ENCODE measurements at regions not wholly inside any gene's neighbourhood (a gene's known extent, or its start where the extent isn't known, plus 50 kb on each side); places are given as distances from the start of the nearest gene placed in this dataset.

DNA sequence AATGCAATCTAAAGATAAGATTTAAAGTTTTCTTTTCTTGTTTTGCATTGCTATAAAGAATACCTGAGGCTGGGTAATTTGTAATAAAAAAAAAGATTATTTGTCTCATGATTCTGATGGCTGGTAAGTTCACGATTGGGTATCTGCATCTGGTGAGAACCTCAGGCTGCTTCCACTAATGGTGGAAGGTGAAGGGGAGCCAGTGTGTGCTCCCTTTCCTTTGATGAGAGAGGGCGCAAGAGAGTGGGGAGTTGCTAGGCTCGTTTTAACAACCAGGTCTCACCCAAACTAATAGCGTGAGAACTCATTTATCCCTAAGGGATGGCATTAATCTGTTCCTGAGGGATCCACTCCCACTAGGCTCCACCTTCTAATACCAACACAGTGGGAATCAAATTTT is 353.2 kb downstream of the BTBD3 start:
- TF ChIP-seq, protein P1, sequence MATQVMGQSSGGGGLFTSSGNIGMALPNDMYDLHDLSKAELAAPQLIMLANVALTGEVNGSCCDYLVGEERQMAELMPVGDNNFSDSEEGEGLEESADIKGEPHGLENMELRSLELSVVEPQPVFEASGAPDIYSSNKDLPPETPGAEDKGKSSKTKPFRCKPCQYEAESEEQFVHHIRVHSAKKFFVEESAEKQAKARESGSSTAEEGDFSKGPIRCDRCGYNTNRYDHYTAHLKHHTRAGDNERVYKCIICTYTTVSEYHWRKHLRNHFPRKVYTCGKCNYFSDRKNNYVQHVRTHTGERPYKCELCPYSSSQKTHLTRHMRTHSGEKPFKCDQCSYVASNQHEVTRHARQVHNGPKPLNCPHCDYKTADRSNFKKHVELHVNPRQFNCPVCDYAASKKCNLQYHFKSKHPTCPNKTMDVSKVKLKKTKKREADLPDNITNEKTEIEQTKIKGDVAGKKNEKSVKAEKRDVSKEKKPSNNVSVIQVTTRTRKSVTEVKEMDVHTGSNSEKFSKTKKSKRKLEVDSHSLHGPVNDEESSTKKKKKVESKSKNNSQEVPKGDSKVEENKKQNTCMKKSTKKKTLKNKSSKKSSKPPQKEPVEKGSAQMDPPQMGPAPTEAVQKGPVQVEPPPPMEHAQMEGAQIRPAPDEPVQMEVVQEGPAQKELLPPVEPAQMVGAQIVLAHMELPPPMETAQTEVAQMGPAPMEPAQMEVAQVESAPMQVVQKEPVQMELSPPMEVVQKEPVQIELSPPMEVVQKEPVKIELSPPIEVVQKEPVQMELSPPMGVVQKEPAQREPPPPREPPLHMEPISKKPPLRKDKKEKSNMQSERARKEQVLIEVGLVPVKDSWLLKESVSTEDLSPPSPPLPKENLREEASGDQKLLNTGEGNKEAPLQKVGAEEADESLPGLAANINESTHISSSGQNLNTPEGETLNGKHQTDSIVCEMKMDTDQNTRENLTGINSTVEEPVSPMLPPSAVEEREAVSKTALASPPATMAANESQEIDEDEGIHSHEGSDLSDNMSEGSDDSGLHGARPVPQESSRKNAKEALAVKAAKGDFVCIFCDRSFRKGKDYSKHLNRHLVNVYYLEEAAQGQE (IDR thresholded peaks at IDR 0.05; ENCODE audit: low read depth) = no peak
- no peak for TF ChIP-seq EP300 (IDR thresholded peaks at IDR 0.05; ENCODE audit: borderline replicate concordance)
- no peak for TF ChIP-seq EGR1 (IDR thresholded peaks at IDR 0.05)
- TF ChIP-seq RAD21 (IDR thresholded peaks at IDR 0.05; ENCODE audit: low read depth) = no peak
- no peak for TF ChIP-seq YY1 (IDR thresholded peaks at IDR 0.05; ENCODE audit: low read depth)
- TF ChIP-seq ZBTB7A (IDR thresholded peaks at IDR 0.05; ENCODE audit: low read depth) = no peak
- no peak for TF ChIP-seq TAF1 (IDR thresholded peaks at IDR 0.05; ENCODE audit: low read depth)

DNA sequence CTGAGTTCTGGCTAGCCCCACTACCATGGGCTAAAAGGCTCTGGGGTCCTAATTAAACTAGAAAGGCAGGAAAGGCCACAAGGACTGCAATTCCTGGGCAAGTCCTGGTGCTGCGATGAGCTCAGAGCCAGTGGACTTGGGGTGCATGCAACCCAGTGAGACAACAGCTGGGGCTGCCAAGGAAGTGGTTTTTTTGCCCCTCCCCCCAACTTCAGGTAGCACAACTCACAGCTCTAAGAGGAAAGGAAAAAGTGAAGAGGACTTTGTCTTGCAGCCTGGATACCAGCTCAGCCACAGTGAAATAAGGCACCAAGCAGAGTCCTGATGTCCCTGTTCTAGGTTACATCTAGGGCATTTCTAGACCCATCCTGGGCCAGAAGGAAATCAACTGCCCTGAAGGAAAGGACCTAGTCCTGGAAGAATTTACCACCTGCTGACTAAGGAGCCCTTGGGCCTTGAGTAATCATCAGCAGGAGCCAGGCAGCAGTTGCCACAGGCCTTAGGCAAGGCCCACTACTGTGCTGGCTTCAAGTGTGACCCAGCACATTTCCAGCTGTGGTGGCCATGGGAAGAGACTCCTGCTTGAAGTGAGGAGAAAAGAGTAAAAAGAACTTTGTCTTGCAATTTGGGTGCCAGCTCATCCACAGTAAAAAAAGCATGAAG is 358.4 kb downstream of the BTBD3 start:
- no peak for TF ChIP-seq YY1 (IDR thresholded peaks at IDR 0.05; ENCODE audit: low read depth)
- TF ChIP-seq, protein P2, sequence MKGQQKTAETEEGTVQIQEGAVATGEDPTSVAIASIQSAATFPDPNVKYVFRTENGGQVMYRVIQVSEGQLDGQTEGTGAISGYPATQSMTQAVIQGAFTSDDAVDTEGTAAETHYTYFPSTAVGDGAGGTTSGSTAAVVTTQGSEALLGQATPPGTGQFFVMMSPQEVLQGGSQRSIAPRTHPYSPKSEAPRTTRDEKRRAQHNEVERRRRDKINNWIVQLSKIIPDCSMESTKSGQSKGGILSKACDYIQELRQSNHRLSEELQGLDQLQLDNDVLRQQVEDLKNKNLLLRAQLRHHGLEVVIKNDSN (IDR thresholded peaks at IDR 0.05) = no peak
- no peak for TF ChIP-seq FOXM1 (IDR thresholded peaks at IDR 0.05; ENCODE audit: borderline replicate concordance, low read depth)
- no peak for TF ChIP-seq CREB1 (IDR thresholded peaks at IDR 0.05; ENCODE audit: low read depth)
- no peak for TF ChIP-seq EP300 (IDR thresholded peaks at IDR 0.05; ENCODE audit: borderline replicate concordance)
- TF ChIP-seq, protein P1 (IDR thresholded peaks at IDR 0.05; ENCODE audit: low read depth) = no peak
- TF ChIP-seq, protein P3, sequence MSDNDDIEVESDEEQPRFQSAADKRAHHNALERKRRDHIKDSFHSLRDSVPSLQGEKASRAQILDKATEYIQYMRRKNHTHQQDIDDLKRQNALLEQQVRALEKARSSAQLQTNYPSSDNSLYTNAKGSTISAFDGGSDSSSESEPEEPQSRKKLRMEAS (IDR thresholded peaks at IDR 0.05) = no peak
- TF ChIP-seq ZBTB7A (IDR thresholded peaks at IDR 0.05; ENCODE audit: low read depth) = no peak
- no peak for TF ChIP-seq EGR1 (IDR thresholded peaks at IDR 0.05)
- no peak for TF ChIP-seq TEAD4 (IDR thresholded peaks at IDR 0.05)
- TF ChIP-seq TCF12 (IDR thresholded peaks at IDR 0.05; ENCODE audit: low read depth) = no peak
- TF ChIP-seq TAF1 (IDR thresholded peaks at IDR 0.05; ENCODE audit: low read depth) = no peak
- no peak for TF ChIP-seq NFIC (IDR thresholded peaks at IDR 0.05)
- TF ChIP-seq RAD21 (IDR thresholded peaks at IDR 0.05; ENCODE audit: low read depth) = no peak
- no peak for TF ChIP-seq CEBPB (IDR thresholded peaks at IDR 0.05)

DNA sequence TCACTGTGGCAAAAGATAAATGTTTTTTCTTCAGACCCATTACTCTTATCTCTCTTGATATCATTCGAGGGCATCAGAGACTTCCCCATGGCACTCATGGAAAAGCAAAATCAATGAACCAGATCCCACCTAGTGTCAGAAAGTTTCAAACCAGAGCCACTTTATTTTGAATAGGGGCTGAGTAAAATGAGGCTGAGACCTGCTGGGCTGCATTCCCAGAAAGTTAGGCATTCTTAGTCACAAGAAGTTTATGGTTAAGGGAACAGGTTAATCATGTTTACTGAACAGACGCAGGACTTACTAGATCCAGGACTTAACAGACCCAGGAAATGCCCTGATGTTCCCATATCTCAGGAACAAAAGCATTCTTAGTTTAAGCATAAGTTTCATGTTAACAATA is 369.9 kb downstream of the BTBD3 start:
- no peak for TF ChIP-seq ZBTB7A (IDR thresholded peaks at IDR 0.05; ENCODE audit: low read depth)
- no peak for TF ChIP-seq CREB1 (IDR thresholded peaks at IDR 0.05; ENCODE audit: low read depth)
- TF ChIP-seq RAD21 (IDR thresholded peaks at IDR 0.05; ENCODE audit: low read depth) = no peak
- TF ChIP-seq TCF12 (IDR thresholded peaks at IDR 0.05; ENCODE audit: low read depth) = no peak
- TF ChIP-seq, protein P1 (IDR thresholded peaks at IDR 0.05; ENCODE audit: low read depth) = no peak
- TF ChIP-seq, protein P3 (IDR thresholded peaks at IDR 0.05) = no peak
- no peak for TF ChIP-seq NFIC (IDR thresholded peaks at IDR 0.05)
- no peak for TF ChIP-seq EGR1 (IDR thresholded peaks at IDR 0.05)

DNA sequence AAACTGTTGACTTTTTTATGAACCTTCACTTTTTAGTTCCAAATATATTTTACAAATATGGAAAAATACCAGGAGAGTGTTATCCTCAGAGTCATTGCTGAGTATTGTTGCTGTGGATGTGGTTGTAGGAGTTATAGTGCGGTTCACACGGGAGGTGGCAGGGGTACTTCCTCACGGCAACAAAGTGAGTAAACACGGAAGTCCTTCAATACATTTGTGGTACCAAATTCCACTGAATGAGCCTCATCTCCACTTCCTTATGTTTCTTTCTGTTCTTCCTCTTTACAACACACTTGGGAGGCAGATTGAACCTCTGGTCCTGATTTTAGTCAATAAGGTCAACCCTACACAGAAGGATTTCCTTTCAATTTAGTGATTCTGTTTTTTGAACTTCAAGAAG is 371.8 kb downstream of the BTBD3 start:
- TF ChIP-seq EP300 (IDR thresholded peaks at IDR 0.05; ENCODE audit: borderline replicate concordance) (no peak), TCF12 (IDR thresholded peaks at IDR 0.05; ENCODE audit: low read depth) (no peak), CEBPB (IDR thresholded peaks at IDR 0.05) (no peak), TEAD4 (IDR thresholded peaks at IDR 0.05) (no peak), EGR1 (IDR thresholded peaks at IDR 0.05) (no peak), NFIC (IDR thresholded peaks at IDR 0.05) (no peak), YY1 (IDR thresholded peaks at IDR 0.05; ENCODE audit: low read depth) (no peak), TAF1 (IDR thresholded peaks at IDR 0.05; ENCODE audit: low read depth) (no peak), FOXM1 (IDR thresholded peaks at IDR 0.05; ENCODE audit: borderline replicate concordance, low read depth) (no peak), RAD21 (IDR thresholded peaks at IDR 0.05; ENCODE audit: low read depth) (no peak), ZBTB7A (IDR thresholded peaks at IDR 0.05; ENCODE audit: low read depth) (no peak), CREB1 (IDR thresholded peaks at IDR 0.05; ENCODE audit: low read depth) (no peak)
- TF ChIP-seq, protein P1 (IDR thresholded peaks at IDR 0.05; ENCODE audit: low read depth) = no peak
- TF ChIP-seq, protein P2 (IDR thresholded peaks at IDR 0.05) = no peak
- TF ChIP-seq, protein P3 (IDR thresholded peaks at IDR 0.05) = no peak

Data from Ishikawa (cell line).